Cardiac septum (tissue), 1 donor: ENCODE measurements at regions not wholly inside any gene's neighbourhood (a gene's known extent, or its start where the extent isn't known, plus 50 kb on each side); places are given as distances from the start of the nearest gene placed in this dataset.
"Not testable (repeated sequence)": the region's sequence is repeated elsewhere in the genome, so short reads cannot be mapped to it uniquely, and the experiment has no call there.

Experiments
- DNase-seq: peaks from one replicate; pipeline ENCODE4 v3.0.0-alpha.2; 2020; ENCODE audit warnings: low spot score
- intact Hi-C: fragments of 100-400 bp; cut with DNase I; formaldehyde crosslinking; loops from one replicate; pipeline ENCODE4 v1.14.0; 2022
- donor health status: DM: no; HTN: no; CAD: no.

- intact Hi-C loops = no loop called here
- no peak for DNase-seq
Observed at GRCh38 chr15:81909011-81909358, 136.8 kb downstream of the MEX3B start.

DNA sequence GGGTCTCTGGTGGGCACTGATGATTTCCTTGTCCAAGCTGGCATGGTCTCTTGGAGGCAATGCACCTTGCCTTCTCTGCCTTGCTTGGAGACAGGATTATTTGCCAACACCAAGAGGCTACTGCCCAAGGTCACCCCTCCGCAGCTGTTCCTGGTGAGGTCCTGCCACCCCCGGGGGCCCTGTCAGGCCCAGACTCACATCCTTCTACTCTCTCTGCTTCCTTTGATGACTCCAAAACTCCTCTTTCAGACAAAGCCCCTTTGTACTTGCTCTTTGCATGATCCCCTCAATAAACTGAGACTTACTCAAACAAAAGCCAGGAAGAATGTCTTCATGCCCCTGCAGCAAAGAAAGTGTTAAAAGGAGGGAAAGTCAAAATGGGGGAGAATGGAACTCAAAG lies 137.7 kb downstream of the MEX3B start:
- intact Hi-C loops = no loop called here
- no peak for DNase-seq

GRCh38 chr15:81907521-81907920 lies 138.3 kb downstream of the MEX3B start:
- intact Hi-C loops = no loop called here
- DNase-seq = no peak

DNA sequence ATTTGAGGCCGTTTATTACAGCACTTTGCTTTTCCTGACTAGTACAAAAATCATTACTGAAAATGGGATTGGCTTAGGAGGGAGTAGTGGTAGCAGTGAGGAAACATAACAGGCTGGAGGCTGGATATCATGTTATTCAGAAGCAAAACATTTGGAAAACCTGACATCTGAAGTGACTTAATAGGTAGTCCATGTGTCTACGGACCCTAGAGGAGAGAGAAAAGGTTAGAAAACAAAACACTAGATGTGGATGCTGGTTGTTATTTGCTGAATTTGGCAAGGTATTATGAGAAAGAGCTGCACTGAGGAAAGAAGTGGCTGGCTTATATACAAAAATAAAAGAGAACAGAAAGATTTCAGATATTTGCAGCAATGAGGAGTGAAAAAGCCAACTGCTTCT lies 139.9 kb downstream of the MEX3B start:
- DNase-seq = no peak
- intact Hi-C loops = no loop called here

- no peak for DNase-seq
- intact Hi-C loops = no loop called here
Observed at GRCh38 chr15:81901319-81901718, 144.5 kb downstream of the MEX3B start.

DNA sequence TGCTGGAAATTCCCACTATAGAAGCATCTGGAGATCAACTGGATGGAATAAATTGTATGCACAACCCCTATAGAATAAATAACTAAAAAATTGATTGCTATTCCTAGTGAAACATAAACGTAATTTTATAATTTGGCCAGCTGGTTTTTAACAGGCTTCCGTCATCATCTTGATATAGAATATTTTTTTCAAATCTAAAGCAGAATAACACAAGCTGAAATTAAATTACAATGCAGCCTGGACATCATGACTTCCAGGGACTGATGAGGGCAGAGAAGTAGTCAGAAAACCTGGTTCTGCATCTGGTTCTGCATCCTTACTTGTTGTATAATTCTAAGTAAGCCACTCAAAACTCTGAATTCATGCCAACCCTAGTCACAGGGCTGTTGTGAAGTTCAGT lies 146.1 kb downstream of the MEX3B start:
- DNase-seq = no peak
- intact Hi-C loops = no loop called here

- intact Hi-C loops = no loop called here
- DNase-seq = no peak
Observed at GRCh38 chr15:81899024-81899423, 146.8 kb downstream of the MEX3B start.

DNA sequence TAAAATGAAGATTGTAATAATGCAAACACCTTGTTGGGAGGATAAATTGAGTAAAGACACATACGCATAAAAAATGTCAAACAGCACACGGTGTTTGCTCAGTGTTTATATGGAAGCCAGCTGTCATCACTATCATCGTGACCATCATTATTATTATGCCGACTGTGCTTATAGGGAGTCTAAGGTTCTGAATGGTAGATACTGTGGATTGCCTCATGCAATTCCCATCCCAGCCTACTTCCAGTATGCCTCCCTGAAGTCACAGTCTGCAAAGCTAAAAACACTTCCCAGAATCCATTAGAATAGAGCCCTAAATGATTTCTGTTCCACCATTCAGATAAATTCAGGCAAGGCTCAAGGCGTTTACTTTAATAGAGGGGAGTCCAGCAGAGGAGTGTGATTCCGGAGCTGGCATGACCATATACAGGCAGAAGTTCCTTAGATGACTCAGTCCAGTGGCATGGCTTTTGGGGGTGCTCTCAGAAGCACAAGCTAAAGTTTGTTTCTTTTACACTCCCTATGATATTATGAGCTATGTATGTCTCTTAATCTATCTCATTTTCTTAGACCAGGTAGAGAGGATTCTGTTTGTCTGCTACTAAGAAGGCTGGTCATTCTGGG lies 148.7 kb downstream of the MEX3B start:
- intact Hi-C loops = no loop called here
- no peak for DNase-seq

GRCh38 chr15:81896356-81896755 lies 149.5 kb downstream of the MEX3B start:
- intact Hi-C loops = no loop called here

DNA sequence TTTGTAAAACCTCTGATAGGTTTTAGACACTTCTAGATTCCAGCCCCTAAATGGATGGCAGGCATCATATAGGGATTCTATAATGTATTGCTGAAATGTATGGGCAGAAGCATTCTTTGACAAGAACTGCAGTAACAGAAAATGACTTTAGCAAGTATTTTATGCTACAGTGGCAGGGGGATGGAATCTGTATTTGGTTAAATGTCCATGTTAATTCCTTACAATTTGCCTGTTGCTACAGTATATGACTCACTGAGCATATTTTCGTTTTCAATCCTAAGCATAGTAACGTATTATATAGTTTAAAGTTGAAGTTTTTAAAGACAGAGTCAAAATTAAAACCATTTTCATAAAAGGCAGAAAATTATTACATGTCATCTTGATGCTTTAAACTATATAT lies 150.1 kb downstream of the MEX3B start:
- DNase-seq = no peak
- intact Hi-C loops = no loop called here

More at GRCh38 chr15:81896356-81896755, 149.5 kb downstream of the MEX3B start:
- no peak for DNase-seq

GRCh38 chr15:81894061-81894460 lies 151.8 kb downstream of the MEX3B start:
- intact Hi-C loops = no loop called here
- no peak for DNase-seq

DNA sequence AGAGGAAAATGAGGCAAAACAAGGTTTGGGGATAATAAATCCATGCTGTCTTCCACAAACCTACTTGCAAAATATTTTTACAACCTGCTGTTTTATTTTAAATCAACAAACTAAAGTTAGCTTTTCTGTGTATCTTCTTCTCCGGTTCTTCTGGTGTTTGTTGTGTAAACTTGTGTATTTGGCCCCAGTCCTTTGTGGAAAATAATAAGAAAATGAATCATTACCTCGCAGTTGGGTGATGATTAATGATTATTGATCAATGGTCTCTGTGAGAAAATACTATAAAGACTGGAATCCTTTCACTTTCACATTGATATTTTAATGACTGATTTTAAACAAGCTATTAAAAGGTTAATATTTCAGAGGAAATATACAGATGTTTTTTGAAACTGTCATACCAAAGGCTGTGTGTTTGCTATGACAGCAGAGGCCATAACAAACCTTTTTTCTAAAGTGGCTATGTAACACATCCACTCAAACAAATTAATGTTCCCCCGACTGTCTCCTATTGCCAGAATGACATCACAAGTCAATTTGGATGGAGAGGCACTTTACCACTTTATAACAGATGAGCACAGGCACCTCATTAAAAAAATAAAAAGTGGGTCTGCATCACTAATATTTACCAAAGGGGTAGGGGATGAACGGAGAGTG lies 152.5 kb downstream of the MEX3B start:
- intact Hi-C loops = no loop called here
- no peak for DNase-seq

- intact Hi-C loops = no loop called here
- no peak for DNase-seq
Observed at GRCh38 chr15:81890496-81890895, 155.3 kb downstream of the MEX3B start.

DNA sequence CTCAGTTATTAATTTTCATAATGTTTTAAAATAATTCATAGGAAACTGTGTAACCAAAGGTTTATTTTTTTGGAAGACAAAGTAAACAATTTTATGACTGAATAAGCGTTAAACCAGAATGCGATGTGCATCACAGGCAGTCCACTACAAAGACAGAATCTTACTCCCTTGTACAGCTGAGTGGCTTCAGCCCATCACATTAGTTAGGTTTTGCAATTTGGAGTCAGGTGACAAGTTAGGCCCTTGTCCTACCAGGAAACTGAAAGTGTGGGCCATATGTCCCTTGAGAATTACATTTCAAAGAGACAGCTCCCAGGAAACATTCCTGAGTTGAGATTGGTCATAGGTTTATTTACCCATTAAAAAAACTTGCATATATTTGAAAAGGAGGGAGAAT lies 156.3 kb downstream of the MEX3B start:
- intact Hi-C loops = no loop called here
- no peak for DNase-seq

DNA sequence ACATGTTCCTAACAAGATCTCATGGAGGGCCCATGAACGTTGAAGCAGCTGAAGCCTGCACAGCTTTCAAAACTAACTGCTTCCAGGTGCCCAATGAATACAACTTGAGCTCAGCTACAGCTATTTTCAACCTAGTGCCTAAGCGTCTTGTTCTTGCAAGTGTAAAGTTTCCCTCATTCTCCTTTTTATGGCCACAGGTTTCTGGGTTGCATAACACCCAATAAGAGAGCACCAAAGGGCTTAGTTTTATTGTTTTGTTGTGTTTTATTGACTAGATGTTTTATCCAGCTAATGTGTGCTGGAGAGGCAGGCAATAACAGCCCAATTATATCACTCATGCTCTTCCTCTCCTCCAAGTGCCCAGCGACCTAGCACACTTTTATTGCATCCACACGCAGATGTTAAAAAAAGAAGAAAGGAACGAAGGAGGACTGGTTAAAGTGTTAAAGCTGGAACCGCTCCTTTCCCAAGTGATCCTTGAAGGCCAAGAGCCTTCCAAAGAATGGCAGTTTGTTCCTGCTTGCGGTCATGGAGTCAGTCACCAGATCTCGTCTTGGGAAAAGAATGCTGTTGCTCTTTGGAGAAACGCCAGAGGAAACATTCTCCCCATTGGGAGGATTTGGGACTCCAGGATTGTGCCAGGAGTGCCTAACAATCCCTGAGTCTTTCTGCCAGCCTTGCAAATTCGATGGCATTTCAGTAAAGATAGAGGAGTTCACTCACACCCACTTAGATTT lies 156.9 kb downstream of the MEX3B start:
- DNase-seq = no peak
- intact Hi-C loops = no loop called here

DNA sequence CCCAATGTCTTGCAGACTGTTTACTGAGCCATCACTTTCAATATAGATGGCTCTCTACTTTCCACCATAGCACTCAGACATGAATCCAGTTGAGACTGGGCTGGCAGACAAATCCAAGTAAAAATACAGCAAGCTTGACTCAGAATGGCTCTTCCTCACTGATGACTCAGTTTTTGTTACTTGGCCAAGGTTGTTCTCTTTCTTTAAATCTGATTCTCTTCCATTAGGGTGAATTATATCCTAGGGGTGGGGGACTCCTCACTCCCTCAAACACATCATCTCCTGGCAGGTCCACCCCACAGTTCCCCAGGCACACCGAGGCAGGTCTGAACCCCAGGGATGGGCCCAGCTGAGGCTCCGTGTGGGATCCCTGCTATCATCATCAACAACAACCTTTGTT lies 157.9 kb downstream of the MEX3B start:
- DNase-seq = no peak
- intact Hi-C loops = no loop called here

GRCh38 chr15:81887188-81887587 lies 158.6 kb downstream of the MEX3B start:
- DNase-seq, intact Hi-C loops: not testable (repeated sequence)

DNA sequence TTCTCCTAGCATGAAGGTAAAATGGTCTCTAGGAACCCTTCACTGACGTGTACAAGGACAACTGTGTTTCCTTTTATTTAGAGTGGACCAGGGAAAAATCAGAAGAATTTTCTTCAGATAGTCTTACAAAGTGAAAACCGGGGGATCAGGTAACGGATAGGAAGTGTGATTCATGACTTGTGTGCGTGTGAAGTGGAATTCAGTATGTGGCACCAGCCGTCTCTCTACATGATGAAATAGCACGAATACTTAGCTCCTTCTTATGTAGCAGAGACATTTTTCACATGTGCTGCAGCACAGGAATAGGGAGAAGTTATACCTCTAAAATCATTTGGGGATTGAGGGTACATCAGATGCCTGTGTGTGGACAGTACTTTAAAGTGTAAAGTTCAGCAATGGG lies 159.2 kb downstream of the MEX3B start:
- DNase-seq = no peak
- intact Hi-C loops = no loop called here

GRCh38 chr15:81886080-81886479 lies 159.7 kb downstream of the MEX3B start:
- intact Hi-C loops = no loop called here

DNA sequence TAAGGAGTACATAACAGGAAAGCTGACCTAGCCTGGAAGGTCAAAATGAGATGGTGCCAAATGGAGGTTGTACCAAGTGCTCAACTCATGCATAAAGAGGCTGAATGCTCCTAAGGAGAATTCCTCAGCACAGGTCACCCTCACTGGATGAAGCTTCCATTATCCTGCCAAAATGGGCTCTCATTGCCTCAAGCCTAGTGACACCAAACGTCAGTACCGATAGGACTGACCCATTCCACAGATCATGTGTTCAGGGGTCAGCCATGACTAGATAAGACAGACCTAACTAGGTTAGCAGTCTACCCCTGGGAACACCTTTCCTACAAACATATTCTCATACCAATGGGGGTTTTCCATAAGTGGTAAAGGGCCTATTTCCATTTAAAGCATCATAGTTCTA lies 160.7 kb downstream of the MEX3B start:
- intact Hi-C loops = no loop called here
- no peak for DNase-seq

More at GRCh38 chr15:81886080-81886479, 159.7 kb downstream of the MEX3B start:
- no peak for DNase-seq

GRCh38 chr15:81882504-81882903 lies 163.3 kb downstream of the MEX3B start:
- intact Hi-C loops = no loop called here
- no peak for DNase-seq
